ENCODE measurements at regions not wholly inside any gene's neighbourhood (a gene's known extent, or its start where the extent isn't known, plus 50 kb on each side); places are given as distances from the start of the nearest gene placed in this dataset.

DNA sequence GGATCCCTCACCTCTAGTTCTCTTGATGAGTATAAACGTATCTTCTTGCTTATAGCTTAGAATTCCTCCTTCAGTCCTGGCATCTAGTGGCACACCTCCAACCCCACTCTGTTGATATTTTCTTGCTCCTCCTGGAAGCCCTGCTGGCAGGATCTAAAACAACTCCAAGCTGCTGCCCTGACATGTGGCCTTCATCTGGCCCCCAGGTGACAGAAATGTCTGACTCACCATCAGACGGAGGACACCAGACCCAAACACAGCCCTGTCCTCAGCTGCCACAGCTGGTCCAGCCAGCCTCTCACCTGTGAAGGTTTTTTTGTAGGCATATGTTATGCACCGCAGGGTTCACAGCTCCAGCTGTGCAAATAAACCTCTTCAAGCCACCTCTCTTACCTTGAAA, 53.4 kb downstream of the KRTAP19-8 start:
- no peak overlapping the region for H3K23ac ChIP-seq (ENCODE audit: insufficient read length)
- POLR2A ChIA-PET (ENCODE audit: partially characterized antibody), result no interaction called here
- H3K23me2 ChIP-seq (ENCODE audit: low read depth, low read length), result no peaks in the 10 kb centered on the region
- H4K8ac ChIP-seq (ENCODE audit: extremely low read depth, insufficient read depth, low read length), result no peak overlapping the region; the same call in 1 of the 2 replicates
- no peak overlapping the region for H3K56ac ChIP-seq (replicated peaks; ENCODE audit: insufficient read length, low read depth, low read length)
- no peak overlapping the region for H4K91ac ChIP-seq (replicated peaks; ENCODE audit: insufficient read length, low read length)
- no peak for DNase-seq (ENCODE audit: low read depth in 1 of 2, low spot score in 2 of 2)
- no peak overlapping the region for H3K9ac ChIP-seq (replicated peaks in 1 of 4; ENCODE audit: extremely low read depth in 1 of 4, low read depth in 3 of 4, low read length in 3 of 4)
- H2BK15ac ChIP-seq (ENCODE audit: low read length), result no peak overlapping the region
- no peaks in the 10 kb centered on the region for H3K79me2 ChIP-seq (ENCODE audit: control insufficient read depth in 1 of 2, insufficient read depth in 2 of 2, low read length in 2 of 2)
- no peak overlapping the region for H2AFZ ChIP-seq (ENCODE audit: low read length)
- no peaks in the 10 kb centered on the region for H3K79me1 ChIP-seq (ENCODE audit: low read depth, low read length)
- H3K27me3 ChIP-seq (replicated peaks in 1 of 4; ENCODE audit: control insufficient read depth in 3 of 4, extremely low read depth in 1 of 4, insufficient read depth in 3 of 4, low read length in 3 of 4), result no peaks in the 10 kb centered on the region
- no peak overlapping the region for H3K14ac ChIP-seq (ENCODE audit: insufficient read length)
- TF ChIP-seq SP1 (IDR thresholded peaks at IDR 0.05; ENCODE audit: low read depth, low read length), result no peak
- TF ChIP-seq RFX5 (IDR thresholded peaks at IDR 0.05; ENCODE audit: borderline replicate concordance, low read depth, low read length), result no peak
- no peak for TF ChIP-seq RXRA (IDR thresholded peaks at IDR 0.05; ENCODE audit: insufficient read depth, low read depth, low read length)
- H3K9me3 ChIP-seq (ENCODE audit: insufficient read depth in 2 of 2, low read depth in 1 of 2, low read length in 1 of 2), result no peaks in the 10 kb centered on the region
- no peak overlapping the region for H2BK12ac ChIP-seq (ENCODE audit: low read depth, low read length)
- no peak for FAIRE-seq
- H3K4me1 ChIP-seq (replicated peaks in 1 of 4; ENCODE audit: control insufficient read depth in 3 of 4, insufficient read depth in 4 of 4, low read length in 3 of 4), result no peaks in the 10 kb centered on the region
- no peaks in the 10 kb centered on the region for H4K20me1 ChIP-seq (replicated peaks in 1 of 2; ENCODE audit: control insufficient read depth in 1 of 2, insufficient read depth in 2 of 2, low read length in 2 of 2)
- CTCF ChIA-PET (ENCODE audit: partially characterized antibody), result interaction anchor here (0.7 kb wide), 1 partner anchor 23 kb away, joined by 3 read pairs; no protein-coding TSS in a partner anchor
- H2BK120ac ChIP-seq (replicated peaks; ENCODE audit: low read depth, low read length), result no peak overlapping the region
- no peak overlapping the region for H4K5ac ChIP-seq (ENCODE audit: insufficient read length, low read depth, low read length)
- no peak overlapping the region for H3K27ac ChIP-seq (ENCODE audit: low read depth, low read length)
- H3K4ac ChIP-seq (replicated peaks; ENCODE audit: insufficient read length, low read depth, low read length), result no peak overlapping the region
- H3K4me2 ChIP-seq (ENCODE audit: insufficient read depth in 1 of 2, low read depth in 2 of 2, low read length in 2 of 2), result no peak overlapping the region
- WGBS, 2 experiments (ENCODE audit: extremely low coverage in 1 of 2, insufficient coverage in 1 of 2, insufficient read length in 1 of 2, insufficient replicate concordance in 2 of 2, low coverage in 1 of 2, low lambda C conversion rate in 2 of 2, missing lambda C conversion rate in 1 of 2), result 97% methylated on average over 3 of the region's 3 CpGs; no CpG with 5 or more reads in 1 of the 2 experiments
- H2AK5ac ChIP-seq (ENCODE audit: low read depth, low read length), result no peak overlapping the region
- no peak overlapping the region for H3K4me3 ChIP-seq (ENCODE audit: extremely low read depth in 1 of 4, insufficient read depth in 2 of 4, low read depth in 3 of 4, low read length in 4 of 4)
- H3K18ac ChIP-seq (ENCODE audit: extremely low read depth, low read length), result no peak overlapping the region
- H3K36me3 ChIP-seq (ENCODE audit: control insufficient read depth in 2 of 4, insufficient read depth in 4 of 4, low read length in 3 of 4), result no peaks in the 10 kb centered on the region
- H2BK20ac ChIP-seq (ENCODE audit: low read length), result no peak overlapping the region
- H2BK5ac ChIP-seq (ENCODE audit: low read depth, low read length), result no peak overlapping the region
